Endothelial cell of umbilical vein (primary cell): ENCODE measurements at regions not wholly inside any gene's neighbourhood (a gene's known extent, or its start where the extent isn't known, plus 50 kb on each side); places are given as distances from the start of the nearest gene placed in this dataset.

Experiments used
- BruUV-seq: library from RNA; stranded (reverse); fragments of 400-500 nt; replicated peaks from 2 replicates; lab custom pipeline; 2021; lab: Mats Ljungman, UMichigan
- CTCF ChIA-PET: fragments of 300-600, 350-600 bp; sonication (Branson Sonifier 250); formaldehyde crosslinking; loops from one replicate; lab custom pipeline; 2021; ENCODE audit warnings: antibody characterized with exemption, inconsistent platforms; lab: Charles Lee
- POLR2A ChIA-PET: fragments of 300-600, 350-600 bp; sonication (Branson Sonifier 250); formaldehyde crosslinking; loops from one replicate; lab custom pipeline; 2021; ENCODE audit warnings: antibody characterized with exemption, inconsistent platforms; lab: Charles Lee
- DNase-seq: peaks from one replicate; pipeline ENCODE4 v3.0.0-alpha.2; 2011; ENCODE audit warnings: low read depth, low spot score
- FAIRE-seq: peaks from 2 replicates; lab custom pipeline; 2011; peaks lifted over from hg19 to GRCh38; lab: Jason Lieb, UNC
- H2AFZ ChIP-seq: 2 replicates; pipeline ENCODE4 v1.6.0; 2012; ENCODE audit warnings: low read depth, low read length, control low read depth, inconsistent platforms
- H3K27ac ChIP-seq: 2 replicates; pipeline ENCODE4 v1.5.1; 2011; ENCODE audit warnings: low read depth, mild to moderate bottlenecking, control low read depth, low read length, moderate library complexity; ENCODE audit not compliant: insufficient read depth
- H3K27me3 ChIP-seq, 2 experiments: 2 replicates each; pipeline versions ENCODE4 v1.6.0 to v1.6.1; 2011; ENCODE audit warnings: low read length in 2 of 2, mixed read lengths in 1 of 2; ENCODE audit not compliant: control insufficient read depth in 2 of 2, insufficient read depth in 2 of 2
- H3K36me3 ChIP-seq, 2 experiments: 2 replicates in 1 of 2; 3 replicates in 1 of 2; pipeline ENCODE4 v1.5.1; 2011; ENCODE audit warnings: low read length in 2 of 2, mild to moderate bottlenecking in 1 of 2, moderate library complexity in 1 of 2; ENCODE audit not compliant: control insufficient read depth in 2 of 2, insufficient read depth in 2 of 2; ENCODE audit errors: extremely low read depth in 1 of 2
- H3K4me1 ChIP-seq: 3 replicates; pipeline ENCODE4 v1.5.1; 2011; ENCODE audit warnings: mild to moderate bottlenecking, low read length; ENCODE audit not compliant: control insufficient read depth, insufficient read depth; ENCODE audit errors: extremely low read depth
- H3K4me2 ChIP-seq: 2 replicates; pipeline ENCODE4 v1.6.1; 2011; ENCODE audit warnings: low read length, control low read depth, mixed read lengths; ENCODE audit not compliant: insufficient read depth
- H3K4me3 ChIP-seq, 3 experiments: fragments of 200-600 bp in 1 of 3; sonication (generic), shearing (Covaris generic) in 1 of 3; replicated peaks in 1 of 3; 2 replicates each; pipeline ENCODE4 v1.5.1; 2011 to 2016; ENCODE audit warnings: control low read depth in 3 of 3, low read length in 3 of 3, mild to moderate bottlenecking in 2 of 3, inconsistent platforms in 1 of 3, low read depth in 1 of 3, moderate library complexity in 1 of 3; ENCODE audit not compliant: insufficient read depth in 1 of 3
- H3K79me2 ChIP-seq: 2 replicates; pipeline ENCODE4 v1.6.0; 2012; ENCODE audit warnings: low read length, inconsistent platforms; ENCODE audit not compliant: control insufficient read depth, insufficient read depth
- H3K9ac ChIP-seq: replicated peaks from 2 replicates; pipeline ENCODE3; 2011; ENCODE audit warnings: low read length, control low read depth; ENCODE audit not compliant: insufficient read depth; ENCODE audit errors: extremely low read depth
- H3K9me1 ChIP-seq: replicated peaks from 3 replicates; pipeline ENCODE4 v1.6.0; 2011; ENCODE audit warnings: mild to moderate bottlenecking, low read length; ENCODE audit not compliant: control insufficient read depth, insufficient read depth; ENCODE audit errors: extremely low read depth
- H3K9me3 ChIP-seq: replicated peaks from 2 replicates; pipeline ENCODE4 v1.5.1; 2012; ENCODE audit warnings: low read length, inconsistent platforms; ENCODE audit not compliant: control insufficient read depth, insufficient read depth
- H4K20me1 ChIP-seq: replicated peaks from 2 replicates; pipeline ENCODE3; 2011; ENCODE audit warnings: mild to moderate bottlenecking, low read length; ENCODE audit not compliant: control insufficient read depth, insufficient read depth; ENCODE audit errors: extremely low read depth
- CTCF ChIP-seq, 2 donors: IDR thresholded peaks; 1 replicate in 1 of 2; 2 replicates in 1 of 2; pipeline ENCODE4 v1.5.1; 2011; ENCODE audit warnings: low read length in 2 of 2, mild to moderate bottlenecking in 2 of 2, moderate library complexity in 2 of 2, control low read depth in 1 of 2, inconsistent platforms in 1 of 2, low read depth in 1 of 2; ENCODE audit not compliant: insufficient read depth in 1 of 2; ENCODE audit errors: extremely low read depth in 1 of 2
- EZH2 ChIP-seq: IDR thresholded peaks from 2 replicates; pipeline ENCODE4 v1.6.1; 2012; ENCODE audit warnings: borderline replicate concordance, low read depth, mild to moderate bottlenecking, moderate library complexity, low read length, inconsistent platforms; ENCODE audit not compliant: severe bottlenecking
- FOS ChIP-seq: IDR thresholded peaks from 2 replicates; pipeline ENCODE4 v1.6.1; 2011; ENCODE audit warnings: mild to moderate bottlenecking, low read length, moderate library complexity, borderline replicate concordance; ENCODE audit not compliant: insufficient read depth
- GATA2 ChIP-seq: IDR thresholded peaks from 2 replicates; pipeline ENCODE4 v1.7.0; 2011; ENCODE audit warnings: low read depth, mild to moderate bottlenecking, moderate library complexity, mixed read lengths, low read length; ENCODE audit not compliant: insufficient read length, insufficient read depth
- JUN ChIP-seq: IDR thresholded peaks from 2 replicates; pipeline ENCODE4 v1.6.1; 2011; ENCODE audit warnings: borderline replicate concordance, low read depth; ENCODE audit not compliant: insufficient read length, insufficient read depth
- MAX ChIP-seq: IDR thresholded peaks from 2 replicates; pipeline ENCODE4 v1.6.1; 2011; ENCODE audit not compliant: insufficient read depth, insufficient read length
- MYC ChIP-seq: IDR thresholded peaks from one replicate; pipeline ENCODE4 v1.6.1; 2011; ENCODE audit warnings: mild to moderate bottlenecking, low read depth, low read length
- POLR2A ChIP-seq: IDR thresholded peaks from 2 replicates; pipeline ENCODE4 v1.6.1; 2012; ENCODE audit warnings: low read depth, mild to moderate bottlenecking, control low read depth, low read length
- POLR2AphosphoS5 ChIP-seq: IDR thresholded peaks from 2 replicates; pipeline ENCODE4 v1.6.1; 2012; ENCODE audit warnings: low read depth, mild to moderate bottlenecking, control low read depth, low read length, moderate library complexity; ENCODE audit not compliant: insufficient read depth
- dilution Hi-C: fragments of 300-500 bp; cut with MboI; formaldehyde crosslinking; loops from one replicate; pipeline ENCODE4 v1.15.0; 2019; ENCODE audit warnings: low sequenced_read_pairs; ENCODE audit not compliant: extremely low pct_ligation_motif_present
- intact Hi-C: fragments of 100-400 bp; cut with micrococcal nuclease; formaldehyde crosslinking; loops from one replicate; pipeline ENCODE4 v1.10.0; 2022

- H3K4me2 ChIP-seq, result no peak overlapping the region
- H3K9ac ChIP-seq, result no peak overlapping the region
- peaks cover 2 to 5% of the 10 kb centered on the region in 2 experiments for H3K27me3 ChIP-seq
- no peaks in the 10 kb centered on the region for H3K4me1 ChIP-seq
- no peak overlapping the region for H3K27ac ChIP-seq
- no peak for DNase-seq
- H3K9me3 ChIP-seq, result no peaks in the 10 kb centered on the region
- H3K4me3 ChIP-seq, result no peak overlapping the region
- no peaks in the 10 kb centered on the region for H3K9me1 ChIP-seq
- ChIA-PET POLR2A (no interaction called here), CTCF (no interaction called here)
- FAIRE-seq, result no peak
- no TSS peak for BruUV-seq
- H4K20me1 ChIP-seq, result no peaks in the 10 kb centered on the region
- no peaks in the 10 kb centered on the region for H3K36me3 ChIP-seq
- intact Hi-C loops, result no loop called here
- dilution Hi-C loops, result no loop called here
- no peak for TF ChIP-seq EZH2
- no peak for TF ChIP-seq FOS
- no peak for TF ChIP-seq GATA2
- no peak for TF ChIP-seq POLR2A
- no peak for TF ChIP-seq MAX
- TF ChIP-seq MYC, result no peak
- TF ChIP-seq POLR2AphosphoS5, result no peak
- TF ChIP-seq CTCF (IDR thresholded peaks at IDR 0.05; ENCODE audit: extremely low read depth in 1 of 2, insufficient read depth in 1 of 2, low read depth in 1 of 2, low read length in 2 of 2), result no peak
- TF ChIP-seq JUN, result no peak
- H2AFZ ChIP-seq, result no peak overlapping the region
- H3K79me2 ChIP-seq, result no peaks in the 10 kb centered on the region
These were observed 162.2 kb downstream of the IRS1 start for GRCh38 chr2:226637383-226637782.
